ENCODE measurements at regions not wholly inside any gene's neighbourhood (a gene's known extent, or its start where the extent isn't known, plus 50 kb on each side); places are given as distances from the start of the nearest gene placed in this dataset.

DNA sequence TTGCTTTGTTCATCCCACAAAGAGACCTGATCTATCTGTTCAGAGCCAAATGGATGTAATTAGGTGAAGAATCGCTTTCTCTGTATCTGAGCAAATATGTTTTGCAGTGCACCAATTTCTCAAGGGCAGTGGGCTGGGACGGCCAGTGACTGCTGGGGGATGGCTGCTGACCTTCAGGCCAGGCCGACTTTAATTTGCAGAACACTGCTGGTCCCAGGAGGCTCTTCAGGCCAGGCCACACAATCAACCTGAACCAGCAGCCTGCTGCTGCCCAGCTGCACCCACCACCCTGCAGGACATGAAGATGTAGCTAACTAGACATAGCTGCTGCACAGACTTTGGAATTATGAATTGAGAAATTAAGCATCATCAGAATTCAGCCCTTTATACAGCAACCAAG lies 194.4 kb upstream of the ONECUT1 start:
- DNase-seq (no peak), ATAC-seq (ENCODE audit: insufficient read depth, low FRiP score) (no peak)
- no peak overlapping the region for H3K9ac ChIP-seq (ENCODE audit: insufficient read depth in 1 of 2, low read length in 2 of 2)
- H3K36me3 ChIP-seq (ENCODE audit: control insufficient read depth in 4 of 4, insufficient read depth in 4 of 4, low read length in 4 of 4) = no peaks in the 10 kb centered on the region
- H3K27ac ChIP-seq (ENCODE audit: low read depth in 1 of 2, low read length in 1 of 2) = no peak overlapping the region
- H3K9me3 ChIP-seq (ENCODE audit: control insufficient read depth in 4 of 4, insufficient read depth in 3 of 4, low read length in 3 of 4) = no peaks in the 10 kb centered on the region
- no peaks in the 10 kb centered on the region for H3K4me1 ChIP-seq (ENCODE audit: control insufficient read depth in 5 of 5, insufficient read depth in 5 of 5, low read length in 5 of 5)
- TF ChIP-seq, protein P1, sequence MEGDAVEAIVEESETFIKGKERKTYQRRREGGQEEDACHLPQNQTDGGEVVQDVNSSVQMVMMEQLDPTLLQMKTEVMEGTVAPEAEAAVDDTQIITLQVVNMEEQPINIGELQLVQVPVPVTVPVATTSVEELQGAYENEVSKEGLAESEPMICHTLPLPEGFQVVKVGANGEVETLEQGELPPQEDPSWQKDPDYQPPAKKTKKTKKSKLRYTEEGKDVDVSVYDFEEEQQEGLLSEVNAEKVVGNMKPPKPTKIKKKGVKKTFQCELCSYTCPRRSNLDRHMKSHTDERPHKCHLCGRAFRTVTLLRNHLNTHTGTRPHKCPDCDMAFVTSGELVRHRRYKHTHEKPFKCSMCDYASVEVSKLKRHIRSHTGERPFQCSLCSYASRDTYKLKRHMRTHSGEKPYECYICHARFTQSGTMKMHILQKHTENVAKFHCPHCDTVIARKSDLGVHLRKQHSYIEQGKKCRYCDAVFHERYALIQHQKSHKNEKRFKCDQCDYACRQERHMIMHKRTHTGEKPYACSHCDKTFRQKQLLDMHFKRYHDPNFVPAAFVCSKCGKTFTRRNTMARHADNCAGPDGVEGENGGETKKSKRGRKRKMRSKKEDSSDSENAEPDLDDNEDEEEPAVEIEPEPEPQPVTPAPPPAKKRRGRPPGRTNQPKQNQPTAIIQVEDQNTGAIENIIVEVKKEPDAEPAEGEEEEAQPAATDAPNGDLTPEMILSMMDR (IDR thresholded peaks at IDR 0.05; ENCODE audit: control extremely low read depth, extremely low read depth) = no peak
- H3K4me3 ChIP-seq = no peak overlapping the region
- H3K27me3 ChIP-seq (ENCODE audit: control insufficient read depth in 3 of 3, insufficient read depth in 3 of 3, low read length in 2 of 3) = no peaks in the 10 kb centered on the region
- whole genome bisulfite sequencing, 2 donors = 67 to 82% methylated on average over 3 of the region's 3 CpGs

DNA sequence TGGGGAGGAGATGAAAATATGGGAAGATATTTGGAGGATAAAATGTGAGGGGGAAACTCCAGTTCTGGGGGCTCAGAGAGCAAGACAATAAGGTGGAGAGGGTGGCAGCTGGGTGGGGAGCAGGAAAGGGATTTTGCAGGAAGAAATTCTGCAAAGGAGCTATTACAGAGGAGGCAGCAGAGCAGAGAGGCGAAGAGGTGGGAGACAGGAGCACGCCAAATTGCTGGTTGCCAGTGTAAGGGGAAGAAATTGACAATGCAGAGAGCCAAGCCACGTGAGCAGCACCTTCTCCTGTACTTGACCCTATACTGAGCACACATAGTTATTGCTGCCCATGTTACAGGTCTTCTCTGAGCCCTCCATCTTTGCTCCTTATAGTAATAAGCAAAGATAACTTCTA lies 190.3 kb upstream of the ONECUT1 start:
- ATAC-seq (ENCODE audit: insufficient read depth, low FRiP score) (no peak), DNase-seq (no peak)
- Histone ChIP-seq H3K27me3 (ENCODE audit: control insufficient read depth in 3 of 3, insufficient read depth in 3 of 3, low read length in 2 of 3) (no peaks in the 10 kb centered on the region), H3K9ac (ENCODE audit: insufficient read depth in 1 of 2, low read length in 2 of 2) (no peak overlapping the region), H3K36me3 (ENCODE audit: control insufficient read depth in 4 of 4, insufficient read depth in 4 of 4, low read length in 4 of 4) (no peaks in the 10 kb centered on the region), H3K27ac (ENCODE audit: low read depth in 1 of 2, low read length in 1 of 2) (no peak overlapping the region), H3K4me1 (ENCODE audit: control insufficient read depth in 5 of 5, insufficient read depth in 5 of 5, low read length in 5 of 5) (no peaks in the 10 kb centered on the region), H3K9me3 (ENCODE audit: control insufficient read depth in 4 of 4, insufficient read depth in 3 of 4, low read length in 3 of 4) (no peaks in the 10 kb centered on the region), H3K4me3 (no peak overlapping the region)
- 73 to 75% methylated on average over 3 of the region's 3 CpGs for WGBS, 2 donors
- TF ChIP-seq, protein P1 (IDR thresholded peaks at IDR 0.05; ENCODE audit: control extremely low read depth, extremely low read depth) = no peak

DNA sequence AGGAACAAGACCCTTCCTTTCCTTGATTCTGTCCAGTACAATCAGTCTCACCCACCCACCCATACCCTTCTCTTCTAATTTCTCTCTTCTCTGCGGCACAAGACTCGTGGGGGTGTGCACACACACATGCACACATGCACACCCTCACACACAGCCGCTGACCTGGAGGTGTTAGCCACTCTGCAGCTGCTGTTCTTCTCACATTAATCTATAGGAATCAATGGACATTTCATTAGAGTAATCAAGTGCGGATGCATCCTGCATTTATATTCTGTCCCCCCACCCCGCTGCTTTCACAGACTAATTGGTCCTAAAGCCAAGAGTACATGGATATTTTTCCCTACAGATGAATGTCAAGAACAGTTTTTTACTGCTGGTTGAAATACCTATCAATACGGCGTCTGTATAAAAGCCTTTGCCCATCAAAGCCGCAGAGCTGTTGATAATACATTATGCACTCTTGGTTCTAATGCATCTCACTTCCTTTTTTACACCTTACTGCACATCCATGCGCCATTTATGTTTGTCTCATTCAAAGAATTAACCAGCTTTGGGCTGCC lies 186.5 kb upstream of the ONECUT1 start:
- Histone ChIP-seq H3K9ac (ENCODE audit: insufficient read depth in 1 of 2, low read length in 2 of 2) (no peak overlapping the region), H3K36me3 (ENCODE audit: control insufficient read depth in 4 of 4, insufficient read depth in 4 of 4, low read length in 4 of 4) (no peaks in the 10 kb centered on the region), H3K4me1 (ENCODE audit: control insufficient read depth in 5 of 5, insufficient read depth in 5 of 5, low read length in 5 of 5) (no peaks in the 10 kb centered on the region), H3K9me3 (ENCODE audit: control insufficient read depth in 4 of 4, insufficient read depth in 3 of 4, low read length in 3 of 4) (no peaks in the 10 kb centered on the region), H3K27ac (ENCODE audit: low read depth in 1 of 2, low read length in 1 of 2) (no peak overlapping the region), H3K27me3 (ENCODE audit: control insufficient read depth in 3 of 3, insufficient read depth in 3 of 3, low read length in 2 of 3) (no peaks in the 10 kb centered on the region), H3K4me3 (no peak overlapping the region)
- ATAC-seq (ENCODE audit: insufficient read depth, low FRiP score) (no peak), DNase-seq (no peak)
- WGBS, 2 donors = 83 to 92% methylated on average over 9 of the region's 9 CpGs
- TF ChIP-seq, protein P1 (IDR thresholded peaks at IDR 0.05; ENCODE audit: control extremely low read depth, extremely low read depth) = no peak

DNA sequence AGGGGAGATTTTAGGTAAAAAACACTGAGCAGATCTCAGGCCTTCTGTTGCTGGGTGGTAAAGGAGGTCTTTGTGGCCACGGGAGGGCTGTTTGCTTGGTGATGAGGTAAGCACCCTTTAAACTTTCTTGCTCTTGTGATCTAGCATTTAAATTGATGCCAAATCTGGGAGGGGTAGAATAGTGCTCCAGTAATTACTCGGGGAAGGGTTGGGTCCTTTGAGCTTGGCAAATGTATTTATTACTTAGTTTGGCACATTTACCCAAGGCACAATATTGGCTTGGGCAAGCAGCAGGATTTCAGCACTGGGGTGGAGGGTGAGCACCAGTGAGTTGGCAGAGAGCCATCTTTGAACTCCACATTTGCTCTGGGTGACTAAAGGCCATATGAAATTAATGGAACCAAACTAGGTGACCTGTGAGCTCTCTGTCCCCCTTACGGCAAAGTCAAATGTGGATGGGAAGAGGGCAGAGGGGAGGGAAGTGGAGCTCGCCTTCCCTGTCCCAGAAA lies 185.9 kb upstream of the ONECUT1 start:
- WGBS, 2 donors = 69 to 86% methylated on average over 4 of the region's 4 CpGs

More for the DNA sequence above, 185.9 kb upstream of the ONECUT1 start:
- H3K9me3 ChIP-seq (ENCODE audit: control insufficient read depth in 4 of 4, insufficient read depth in 3 of 4, low read length in 3 of 4) = no peaks in the 10 kb centered on the region
- no peaks in the 10 kb centered on the region for H3K36me3 ChIP-seq (ENCODE audit: control insufficient read depth in 4 of 4, insufficient read depth in 4 of 4, low read length in 4 of 4)
- no peaks in the 10 kb centered on the region for H3K27me3 ChIP-seq (ENCODE audit: control insufficient read depth in 3 of 3, insufficient read depth in 3 of 3, low read length in 2 of 3)
- ATAC-seq (ENCODE audit: insufficient read depth, low FRiP score) (no peak), DNase-seq (peak in 1 of 3 donors; percentile 13)
- H3K4me1 ChIP-seq (ENCODE audit: control insufficient read depth in 5 of 5, insufficient read depth in 5 of 5, low read length in 5 of 5) = no peaks in the 10 kb centered on the region
- no peak overlapping the region for H3K9ac ChIP-seq (ENCODE audit: insufficient read depth in 1 of 2, low read length in 2 of 2)
- no peak overlapping the region for H3K27ac ChIP-seq (ENCODE audit: low read depth in 1 of 2, low read length in 1 of 2)
- TF ChIP-seq, protein P1 (IDR thresholded peaks at IDR 0.05; ENCODE audit: control extremely low read depth, extremely low read depth) = no peak
- no peak overlapping the region for H3K4me3 ChIP-seq

Data from lung (tissue), 11 donors.